B cell (primary cell): ENCODE measurements at regions not wholly inside any gene's neighbourhood (a gene's known extent, or its start where the extent isn't known, plus 50 kb on each side); places are given as distances from the start of the nearest gene placed in this dataset.

Source experiments
- ATAC-seq: fragments of 200-7000 bp; cut with Tn5 transposase; one replicate; pipeline ENCODE4 v1.10.0; 2021; ENCODE audit warnings: low read depth, mild to moderate bottlenecking, moderate number of reproducible peaks, moderate library complexity
- CTCF ChIA-PET: fragments of 350-600 bp; sonication (Branson Sonifier 250); formaldehyde crosslinking; loops from one replicate; lab custom pipeline; 2021; ENCODE audit warnings: antibody characterized with exemption, inconsistent platforms; lab: Charles Lee
- POLR2A ChIA-PET: fragments of 350-600 bp; sonication (Branson Sonifier 250); formaldehyde crosslinking; loops from one replicate; lab custom pipeline; 2021; ENCODE audit warnings: antibody characterized with exemption; lab: Charles Lee
- DNase-seq: peaks from one replicate; pipeline ENCODE4 v3.0.0; 2013
- H2AFZ ChIP-seq: 2 replicates; pipeline ENCODE4 v1.6.1; 2012; ENCODE audit warnings: mild to moderate bottlenecking, low read depth, low read length; ENCODE audit not compliant: insufficient read depth, poor library complexity, severe bottlenecking
- H3K27ac ChIP-seq, 2 donors: 1 replicate in 1 of 2; 2 replicates in 1 of 2; pipeline ENCODE4 v1.5.1; 2012 to 2013; ENCODE audit warnings: low read length in 2 of 2, mild to moderate bottlenecking in 2 of 2, moderate library complexity in 1 of 2
- H3K27me3 ChIP-seq, 4 experiments: fragments of 200-600 bp in 1 of 4; sonication (generic) in 1 of 4; replicated peaks in 1 of 4; 1 replicate in 2 of 4; 2 replicates in 2 of 4; pipeline versions ENCODE4 v1.6.1 to v1.7.0; 2013 to 2016; ENCODE audit warnings: low read length in 3 of 4, mild to moderate bottlenecking in 2 of 4, mixed read lengths in 1 of 4, moderate library complexity in 1 of 4; ENCODE audit not compliant: insufficient read depth in 4 of 4, control insufficient read depth in 3 of 4; ENCODE audit errors: control extremely low read depth in 1 of 4
- H3K36me3 ChIP-seq, 2 experiments: replicated peaks in 1 of 2; 1 replicate in 1 of 2; 2 replicates in 1 of 2; pipeline versions ENCODE4 v1.6.1 to v1.7.1; 2013; ENCODE audit warnings: low read length in 1 of 2; ENCODE audit not compliant: insufficient read depth in 2 of 2, control insufficient read depth in 1 of 2; ENCODE audit errors: control extremely low read depth in 1 of 2, extremely low read depth in 1 of 2
- H3K4me1 ChIP-seq, 2 donors: fragments of 200-600 bp in 1 of 2; sonication (generic) in 1 of 2; 1 replicate in 1 of 2; 2 replicates in 1 of 2; pipeline versions ENCODE4 v1.5.1 to v1.6.1; 2013 to 2017; ENCODE audit warnings: low read length in 2 of 2; ENCODE audit not compliant: control insufficient read depth in 2 of 2, insufficient read depth in 2 of 2
- H3K4me2 ChIP-seq: replicated peaks from 2 replicates; pipeline ENCODE3; 2012; ENCODE audit warnings: mild to moderate bottlenecking, low read depth, low read length; ENCODE audit not compliant: poor library complexity, severe bottlenecking
- H3K4me3 ChIP-seq, 5 experiments: fragments of 200-600 bp in 1 of 5; sonication (generic) in 1 of 5; 1 replicate in 3 of 5; 2 replicates in 2 of 5; pipeline versions ENCODE4 v1.5.1 to v1.7.0; 2011 to 2016; ENCODE audit warnings: low read length in 4 of 5, mild to moderate bottlenecking in 4 of 5, low read depth in 2 of 5, control low read depth in 1 of 5, moderate library complexity in 1 of 5; ENCODE audit not compliant: insufficient read depth in 1 of 5; ENCODE audit errors: control extremely low read depth in 1 of 5, extremely low read depth in 1 of 5
- H3K79me2 ChIP-seq: fragments of 200-600 bp; sonication (generic); one replicate; pipeline ENCODE4 v1.6.0; 2016; ENCODE audit warnings: low read length; ENCODE audit not compliant: control insufficient read depth, insufficient read depth
- H3K9ac ChIP-seq: fragments of 200-600 bp; sonication (generic); 2 replicates; pipeline ENCODE4 v1.6.1; 2017; ENCODE audit warnings: mild to moderate bottlenecking, low read length, moderate library complexity
- H3K9me3 ChIP-seq, 3 donors: one replicate each; pipeline versions ENCODE4 v1.6.1 to v1.7.1; 2013; ENCODE audit warnings: low read length in 2 of 3; ENCODE audit not compliant: control insufficient read depth in 2 of 3, insufficient read depth in 1 of 3; ENCODE audit errors: control extremely low read depth in 1 of 3
- H4K20me1 ChIP-seq: 2 replicates; pipeline ENCODE4 v1.6.0; 2012; ENCODE audit warnings: mild to moderate bottlenecking, low read length; ENCODE audit not compliant: insufficient read depth, control insufficient read depth, poor library complexity, severe bottlenecking
- H3K27ac Mint-ChIP-seq: one replicate; pipeline ENCODE4 v1.8.0; 2021; ENCODE audit warnings: mixed read lengths
- H3K27me3 Mint-ChIP-seq: one replicate; pipeline ENCODE4 v1.8.0; 2021; ENCODE audit warnings: mixed read lengths
- H3K4me1 Mint-ChIP-seq: one replicate; pipeline ENCODE4 v1.8.0; 2021; ENCODE audit warnings: mixed read lengths
- H3K4me3 Mint-ChIP-seq: one replicate; pipeline ENCODE4 v1.8.0; 2021; ENCODE audit warnings: mixed read lengths
- H3K9me3 Mint-ChIP-seq: one replicate; pipeline ENCODE4 v1.8.0; 2022; ENCODE audit warnings: mixed read lengths; ENCODE audit not compliant: insufficient read depth
- EZH2 ChIP-seq: IDR thresholded peaks from 2 replicates; pipeline ENCODE4 v1.6.1; 2012; ENCODE audit warnings: borderline replicate concordance, low read depth, mild to moderate bottlenecking, moderate library complexity, low read length; ENCODE audit not compliant: insufficient read depth, poor library complexity, severe bottlenecking
- WGBS: methylation state at CpG from one replicate; pipeline ENCODE4 v1.1.5; 2013; ENCODE audit warnings: missing lambda C conversion rate; ENCODE audit not compliant: insufficient coverage; 5-methylcytosine and 5-hydroxymethylcytosine counted together
- intact Hi-C: fragments of 100-400 bp; cut with micrococcal nuclease; formaldehyde crosslinking; loops from one replicate; pipeline ENCODE4 v1.10.0; 2022
- TF ChIP-seq, protein P1 (sequence below): fragments of 200-600 bp; IDR thresholded peaks from one replicate; pipeline ENCODE4 v1.8.0; 2022; ENCODE audit warnings: antibody characterized with exemption, mild to moderate bottlenecking

GRCh38 chr2:239477591-239477990 is 76.8 kb upstream of the HDAC4 start:
- no peaks in the 10 kb centered on the region for H3K36me3 ChIP-seq
- Mint-ChIP-seq H3K9me3 (no peaks in the 10 kb centered on the region), H3K4me1 (no peaks in the 10 kb centered on the region), H3K27ac (no peak overlapping the region), H3K27me3 (peaks cover 9% of the 10 kb centered on the region), H3K4me3 (no peak overlapping the region)
- H3K4me2 ChIP-seq: no peak overlapping the region
- DNase-seq (no peak), ATAC-seq (no peak)
- intact Hi-C loops: no loop called here
- no peak overlapping the region for H3K4me3 ChIP-seq
- ChIA-PET POLR2A (no interaction called here), CTCF (no interaction called here)
- no peaks in the 10 kb centered on the region for H3K79me2 ChIP-seq
- no peak overlapping the region for H3K27ac ChIP-seq
- H3K4me1 ChIP-seq: no peaks in the 10 kb centered on the region
- H2AFZ ChIP-seq: no peak overlapping the region
- no peaks in the 10 kb centered on the region for H4K20me1 ChIP-seq
- H3K9me3 ChIP-seq: no peaks in the 10 kb centered on the region
- no peak overlapping the region for H3K9ac ChIP-seq
- no peaks in the 10 kb centered on the region for H3K27me3 ChIP-seq
- TF ChIP-seq, protein P1, sequence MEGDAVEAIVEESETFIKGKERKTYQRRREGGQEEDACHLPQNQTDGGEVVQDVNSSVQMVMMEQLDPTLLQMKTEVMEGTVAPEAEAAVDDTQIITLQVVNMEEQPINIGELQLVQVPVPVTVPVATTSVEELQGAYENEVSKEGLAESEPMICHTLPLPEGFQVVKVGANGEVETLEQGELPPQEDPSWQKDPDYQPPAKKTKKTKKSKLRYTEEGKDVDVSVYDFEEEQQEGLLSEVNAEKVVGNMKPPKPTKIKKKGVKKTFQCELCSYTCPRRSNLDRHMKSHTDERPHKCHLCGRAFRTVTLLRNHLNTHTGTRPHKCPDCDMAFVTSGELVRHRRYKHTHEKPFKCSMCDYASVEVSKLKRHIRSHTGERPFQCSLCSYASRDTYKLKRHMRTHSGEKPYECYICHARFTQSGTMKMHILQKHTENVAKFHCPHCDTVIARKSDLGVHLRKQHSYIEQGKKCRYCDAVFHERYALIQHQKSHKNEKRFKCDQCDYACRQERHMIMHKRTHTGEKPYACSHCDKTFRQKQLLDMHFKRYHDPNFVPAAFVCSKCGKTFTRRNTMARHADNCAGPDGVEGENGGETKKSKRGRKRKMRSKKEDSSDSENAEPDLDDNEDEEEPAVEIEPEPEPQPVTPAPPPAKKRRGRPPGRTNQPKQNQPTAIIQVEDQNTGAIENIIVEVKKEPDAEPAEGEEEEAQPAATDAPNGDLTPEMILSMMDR: no peak
- TF ChIP-seq EZH2: no peak
- 95% methylated on average over 12 of the region's 19 CpGs for WGBS

DNA sequence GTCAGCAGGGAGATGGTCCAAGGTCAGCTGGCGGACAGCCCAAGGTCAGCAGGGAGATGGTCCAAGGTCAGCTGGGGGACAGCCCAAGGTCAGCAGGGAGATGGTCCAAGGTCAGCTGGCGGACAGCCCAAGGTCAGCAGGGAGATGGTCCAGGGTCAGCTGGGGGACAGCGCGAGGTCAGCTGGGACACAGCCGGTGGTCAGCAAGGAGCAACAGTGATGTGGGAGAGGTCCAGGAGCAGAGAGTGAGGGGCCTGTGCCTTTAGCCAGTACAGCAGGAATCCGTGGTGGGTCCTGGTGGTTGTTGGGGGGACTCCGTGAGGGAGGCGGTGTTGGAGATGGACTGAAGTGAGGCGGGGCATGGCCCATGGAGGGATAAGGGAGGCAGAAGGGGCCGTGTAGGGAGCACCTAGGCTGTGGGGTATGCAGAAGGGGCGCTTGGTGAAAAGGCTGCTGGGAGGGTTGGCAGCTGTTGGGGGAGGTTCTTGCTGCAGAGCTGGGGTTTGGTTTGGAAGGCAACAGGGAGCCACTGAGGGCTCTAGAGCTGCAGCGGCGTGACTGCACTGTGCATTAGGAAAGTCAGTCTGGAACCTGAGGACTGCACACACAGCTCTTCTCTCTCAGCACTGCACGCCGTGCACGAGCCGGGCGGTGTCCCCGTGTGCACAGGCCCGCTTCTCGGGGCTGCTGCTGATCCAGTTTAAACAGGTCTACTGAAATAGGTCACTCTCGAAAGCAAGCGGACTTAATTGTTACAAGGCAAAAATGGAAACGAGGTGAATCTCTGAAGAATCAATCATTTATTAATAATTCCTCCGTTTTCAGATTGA is 76.2 kb upstream of the HDAC4 start:
- Histone ChIP-seq H3K79me2 (no peaks in the 10 kb centered on the region), H3K9me3 (no peaks in the 10 kb centered on the region), H3K27me3 (no peaks in the 10 kb centered on the region), H4K20me1 (no peaks in the 10 kb centered on the region), H3K27ac (no peak overlapping the region), H3K9ac (no peak overlapping the region), H3K4me2 (no peak overlapping the region), H3K4me1 (no peaks in the 10 kb centered on the region), H3K36me3 (no peaks in the 10 kb centered on the region), H2AFZ (no peak overlapping the region), H3K4me3 (no peak overlapping the region)
- CTCF ChIA-PET: no interaction called here
- no peaks in the 10 kb centered on the region for H3K4me1 Mint-ChIP-seq
- intact Hi-C loops: no loop called here
- ATAC-seq: no peak
- no peaks in the 10 kb centered on the region for H3K9me3 Mint-ChIP-seq
- WGBS: 94% methylated on average over 21 of the region's 25 CpGs
- H3K27me3 Mint-ChIP-seq: peaks cover 7% of the 10 kb centered on the region
- no peak overlapping the region for H3K27ac Mint-ChIP-seq
- no peak overlapping the region for H3K4me3 Mint-ChIP-seq
- no peak for DNase-seq
- TF ChIP-seq, protein P1: no peak
- TF ChIP-seq EZH2: no peak
- POLR2A ChIA-PET: no interaction called here
